NT2/D1 (cell line): ENCODE measurements at regions not wholly inside any gene's neighbourhood (a gene's known extent, or its start where the extent isn't known, plus 50 kb on each side); places are given as distances from the start of the nearest gene placed in this dataset.

Source experiments
- DNase-seq: peaks from one replicate; pipeline ENCODE4 v3.0.0-alpha.2; 2011; ENCODE audit warnings: low read depth, low spot score
- H3K27me3 ChIP-seq: 2 replicates; pipeline ENCODE4 v1.6.0; 2011; ENCODE audit warnings: mild to moderate bottlenecking; ENCODE audit not compliant: insufficient read length, insufficient read depth
- H3K36me3 ChIP-seq: 2 replicates; pipeline ENCODE4 v1.6.1; 2011; ENCODE audit warnings: mild to moderate bottlenecking, low read length, mixed read lengths; ENCODE audit not compliant: insufficient read depth, insufficient read length
- H3K4me1 ChIP-seq: 2 replicates; pipeline ENCODE4 v1.5.1; 2011; ENCODE audit not compliant: insufficient read depth, insufficient read length
- H3K4me3 ChIP-seq: 2 replicates; pipeline ENCODE4 v1.5.1; 2011; ENCODE audit warnings: low read depth; ENCODE audit not compliant: insufficient read length
- H3K9ac ChIP-seq: 2 replicates; pipeline ENCODE4 v1.6.0; 2011; ENCODE audit warnings: low read depth; ENCODE audit not compliant: insufficient read length
- H3K9me3 ChIP-seq: 2 replicates; pipeline ENCODE4 v1.5.1; 2011; ENCODE audit warnings: mild to moderate bottlenecking, low read length; ENCODE audit not compliant: insufficient read depth
- SUZ12 ChIP-seq: IDR thresholded peaks from 2 replicates; pipeline ENCODE4 v1.6.1; 2011; ENCODE audit not compliant: insufficient read length, insufficient read depth; ENCODE audit errors: extremely low read depth
- YY1 ChIP-seq: IDR thresholded peaks from 2 replicates; pipeline ENCODE4 v1.6.1; 2011; ENCODE audit not compliant: insufficient read length, insufficient read depth
- ZNF274 ChIP-seq: IDR thresholded peaks from 2 replicates; pipeline ENCODE4 v1.6.1; 2011; ENCODE audit warnings: mild to moderate bottlenecking, low read depth, low read length

DNA sequence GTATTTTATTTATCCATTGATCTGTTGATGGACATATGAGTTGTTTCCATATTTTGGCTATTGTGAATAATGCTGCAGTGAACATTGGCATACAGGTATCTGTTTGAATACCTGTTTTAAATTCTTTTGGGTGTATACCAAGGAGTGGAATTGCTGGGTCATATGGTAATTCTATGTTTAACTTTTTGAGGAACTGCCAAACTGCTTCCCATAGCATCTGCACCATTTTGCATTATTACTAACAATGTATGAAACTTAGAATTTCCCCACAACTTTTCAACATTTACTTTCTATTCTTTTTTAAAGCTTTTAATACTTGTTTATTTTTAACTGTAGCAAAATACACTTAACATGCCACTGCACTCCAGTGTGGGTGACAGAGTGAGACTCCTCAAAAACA lies 57.0 kb upstream of the MSN start:
- Histone ChIP-seq H3K9me3 (no peaks in the 10 kb centered on the region), H3K4me1 (no peaks in the 10 kb centered on the region), H3K4me3 (no peak overlapping the region), H3K27me3 (no peaks in the 10 kb centered on the region), H3K36me3 (no peaks in the 10 kb centered on the region), H3K9ac (no peak overlapping the region)
- no peak for DNase-seq
- TF ChIP-seq SUZ12: no peak
- no peak for TF ChIP-seq ZNF274
- no peak for TF ChIP-seq YY1

DNA sequence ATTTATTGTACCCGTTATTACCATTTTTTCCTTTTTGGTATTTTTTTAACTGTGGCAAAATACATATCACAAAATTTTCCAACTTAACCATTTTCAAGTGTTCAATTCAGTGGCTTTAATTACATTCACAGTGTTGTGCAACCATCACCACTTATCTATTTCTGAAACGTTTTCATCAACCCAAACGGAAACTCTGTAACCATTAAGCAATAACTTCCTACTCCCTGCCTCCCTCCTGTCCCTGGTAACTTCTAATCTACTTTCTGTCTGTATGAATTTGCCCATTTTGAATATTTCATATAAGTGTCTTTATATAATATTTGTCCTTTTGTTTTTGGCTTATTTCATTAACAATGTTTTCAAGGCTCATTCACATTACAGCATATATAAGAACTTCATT lies 57.4 kb upstream of the MSN start:
- DNase-seq: no peak
- Histone ChIP-seq H3K9ac (no peak overlapping the region), H3K27me3 (no peaks in the 10 kb centered on the region), H3K4me3 (no peak overlapping the region), H3K36me3 (no peaks in the 10 kb centered on the region), H3K4me1 (no peaks in the 10 kb centered on the region), H3K9me3 (no peaks in the 10 kb centered on the region)
- TF ChIP-seq ZNF274: no peak
- no peak for TF ChIP-seq YY1
- TF ChIP-seq SUZ12: no peak

- no peak overlapping the region for H3K4me3 ChIP-seq
- DNase-seq: no peak
- no peaks in the 10 kb centered on the region for H3K36me3 ChIP-seq
- H3K9me3 ChIP-seq: no peaks in the 10 kb centered on the region
- TF ChIP-seq SUZ12 (no peak), ZNF274 (no peak), YY1 (no peak)
- no peak overlapping the region for H3K9ac ChIP-seq
- H3K27me3 ChIP-seq: no peaks in the 10 kb centered on the region
- no peaks in the 10 kb centered on the region for H3K4me1 ChIP-seq
Observed at GRCh38 chrX:65609237-65609636, 58.2 kb upstream of the MSN start.

DNA sequence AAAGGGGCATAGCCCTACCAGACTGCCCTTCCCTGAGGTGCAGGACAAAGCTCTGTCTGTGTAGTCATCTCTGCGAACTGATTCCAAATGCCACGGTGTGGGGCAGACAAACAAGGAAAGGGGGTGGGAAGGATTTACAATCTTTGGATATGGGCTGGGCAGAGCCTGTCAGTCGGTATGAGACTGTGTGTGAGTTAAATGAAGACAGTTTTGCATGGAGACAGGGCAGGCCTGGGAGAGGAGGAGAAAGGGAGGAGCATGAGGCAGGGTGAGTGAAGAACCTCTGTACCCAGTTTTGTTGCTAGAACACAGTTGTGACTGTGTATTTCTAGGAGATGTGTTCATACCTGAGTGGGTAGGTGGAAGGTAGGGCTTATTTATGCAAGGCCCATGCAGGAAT lies 59.4 kb upstream of the MSN start:
- H3K4me3 ChIP-seq: no peak overlapping the region
- H3K36me3 ChIP-seq: no peaks in the 10 kb centered on the region
- no peaks in the 10 kb centered on the region for H3K4me1 ChIP-seq
- no peak overlapping the region for H3K9ac ChIP-seq
- H3K27me3 ChIP-seq: no peaks in the 10 kb centered on the region
- TF ChIP-seq SUZ12 (no peak), ZNF274 (no peak), YY1 (no peak)
- DNase-seq: no peak
- H3K9me3 ChIP-seq: no peaks in the 10 kb centered on the region

GRCh38 chrX:65607070-65607742 lies 60.2 kb upstream of the MSN start:
- no peak for DNase-seq
- Histone ChIP-seq H3K4me3 (no peak overlapping the region), H3K9me3 (no peaks in the 10 kb centered on the region), H3K36me3 (no peaks in the 10 kb centered on the region), H3K9ac (no peak overlapping the region), H3K27me3 (no peaks in the 10 kb centered on the region), H3K4me1 (no peaks in the 10 kb centered on the region)
- TF ChIP-seq SUZ12 (no peak), ZNF274 (no peak)

DNA sequence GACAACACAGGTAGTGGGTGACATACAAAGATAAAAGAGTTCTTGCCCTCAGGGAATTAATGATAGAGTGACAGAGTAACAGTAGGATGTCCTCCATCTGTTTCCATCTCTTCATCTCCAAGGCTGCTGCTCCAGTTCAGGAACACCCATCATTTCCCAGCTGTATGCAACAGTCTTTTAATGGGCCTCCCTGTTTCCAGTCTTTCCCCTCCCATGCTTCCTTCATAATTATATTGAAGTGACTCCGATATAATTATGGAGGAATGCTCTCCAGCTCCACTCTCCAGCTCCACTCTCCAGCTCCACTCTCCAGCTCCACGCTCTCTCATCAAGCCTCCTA lies 65.3 kb upstream of the MSN start:
- Histone ChIP-seq H3K36me3 (no peaks in the 10 kb centered on the region), H3K9me3 (no peaks in the 10 kb centered on the region), H3K9ac (no peak overlapping the region), H3K27me3 (no peaks in the 10 kb centered on the region), H3K4me1 (peaks cover 2% of the 10 kb centered on the region), H3K4me3 (no peak overlapping the region)
- DNase-seq: no peak
- TF ChIP-seq YY1: no peak
- TF ChIP-seq SUZ12: no peak
- no peak for TF ChIP-seq ZNF274

GRCh38 chrX:65601530-65602220 lies 65.8 kb upstream of the MSN start:
- peaks cover 2% of the 10 kb centered on the region for H3K4me1 ChIP-seq
- H3K9me3 ChIP-seq: no peaks in the 10 kb centered on the region
- H3K27me3 ChIP-seq: no peaks in the 10 kb centered on the region
- no peak overlapping the region for H3K9ac ChIP-seq
- no peak for DNase-seq
- no peak for TF ChIP-seq YY1
- no peak for TF ChIP-seq SUZ12
- TF ChIP-seq ZNF274: no peak
- H3K36me3 ChIP-seq: no peaks in the 10 kb centered on the region
- H3K4me3 ChIP-seq: no peak overlapping the region
